Testis (tissue), 2 donors: ENCODE measurements at regions not wholly inside any gene's neighbourhood (a gene's known extent, or its start where the extent isn't known, plus 50 kb on each side); places are given as distances from the start of the nearest gene placed in this dataset.

Experiments used
- POLR2A ChIP-seq: fragments of 450-650 bp; IDR thresholded peaks from one replicate; pipeline ENCODE4 v1.6.1; 2017; ENCODE audit warnings: antibody characterized with exemption, mild to moderate bottlenecking, moderate library complexity
- TF ChIP-seq, protein P1 (sequence below), 3 experiments: fragments of 450-650 bp in 2 of 3; fragments of 200-600 bp in 1 of 3; sonication (generic) in 1 of 3; IDR thresholded peaks; one replicate each; pipeline ENCODE4 v1.5.1; 2016 to 2019; ENCODE audit warnings: antibody characterized with exemption in 3 of 3, mild to moderate bottlenecking in 2 of 3, moderate library complexity in 1 of 3

DNA sequence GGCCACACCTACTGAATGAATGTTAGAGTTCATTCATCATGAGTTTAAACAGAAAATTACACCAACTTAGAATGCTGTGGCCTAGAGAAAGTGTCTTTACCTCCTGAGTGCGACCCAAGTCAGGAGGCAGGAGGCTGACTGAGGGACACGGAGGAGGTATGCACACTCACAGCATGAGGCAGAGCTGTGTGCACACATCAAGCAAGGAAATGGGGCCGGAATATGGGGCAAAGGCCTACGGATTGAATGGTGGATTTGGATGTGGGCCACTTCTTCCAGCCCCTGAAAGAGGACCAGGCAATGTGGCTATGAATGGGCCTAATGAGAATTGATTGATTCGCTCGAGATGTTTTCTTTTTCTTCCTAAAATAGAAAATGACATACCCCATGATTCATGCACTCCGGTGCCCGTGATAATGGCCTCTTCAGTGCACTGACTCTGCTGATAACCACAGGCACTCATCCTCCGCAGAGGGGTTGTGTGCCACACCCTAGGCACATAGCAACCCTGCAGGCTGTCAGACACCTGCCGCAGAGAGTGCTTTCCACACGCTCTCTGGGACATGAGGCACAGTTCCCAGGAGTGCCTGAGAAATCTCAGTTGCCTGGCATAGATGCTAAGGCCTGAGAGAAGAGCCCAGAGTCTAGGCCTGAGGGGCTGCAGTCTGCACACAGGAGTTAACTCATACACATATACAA, 155.5 kb downstream of the GLUL start:
- TF ChIP-seq, protein P1, sequence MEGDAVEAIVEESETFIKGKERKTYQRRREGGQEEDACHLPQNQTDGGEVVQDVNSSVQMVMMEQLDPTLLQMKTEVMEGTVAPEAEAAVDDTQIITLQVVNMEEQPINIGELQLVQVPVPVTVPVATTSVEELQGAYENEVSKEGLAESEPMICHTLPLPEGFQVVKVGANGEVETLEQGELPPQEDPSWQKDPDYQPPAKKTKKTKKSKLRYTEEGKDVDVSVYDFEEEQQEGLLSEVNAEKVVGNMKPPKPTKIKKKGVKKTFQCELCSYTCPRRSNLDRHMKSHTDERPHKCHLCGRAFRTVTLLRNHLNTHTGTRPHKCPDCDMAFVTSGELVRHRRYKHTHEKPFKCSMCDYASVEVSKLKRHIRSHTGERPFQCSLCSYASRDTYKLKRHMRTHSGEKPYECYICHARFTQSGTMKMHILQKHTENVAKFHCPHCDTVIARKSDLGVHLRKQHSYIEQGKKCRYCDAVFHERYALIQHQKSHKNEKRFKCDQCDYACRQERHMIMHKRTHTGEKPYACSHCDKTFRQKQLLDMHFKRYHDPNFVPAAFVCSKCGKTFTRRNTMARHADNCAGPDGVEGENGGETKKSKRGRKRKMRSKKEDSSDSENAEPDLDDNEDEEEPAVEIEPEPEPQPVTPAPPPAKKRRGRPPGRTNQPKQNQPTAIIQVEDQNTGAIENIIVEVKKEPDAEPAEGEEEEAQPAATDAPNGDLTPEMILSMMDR (IDR thresholded peaks at IDR 0.05), result no peak
- TF ChIP-seq POLR2A, result no peak
